Retinal pigment epithelial cell (primary cell): ENCODE measurements at regions not wholly inside any gene's neighbourhood (a gene's known extent, or its start where the extent isn't known, plus 50 kb on each side); places are given as distances from the start of the nearest gene placed in this dataset.

Experiments
- DNase-seq: peaks from one replicate; pipeline ENCODE4 v3.0.0-alpha.2; 2010; ENCODE audit warnings: low read depth
- H3K4me3 ChIP-seq: 2 replicates; pipeline ENCODE4 v1.5.1; 2011; ENCODE audit warnings: mild to moderate bottlenecking, low read length, control low read depth, moderate library complexity
- CTCF ChIP-seq: conservative IDR thresholded peaks from 2 replicates; pipeline ENCODE4 v1.5.1; 2011; ENCODE audit warnings: low read depth, low read length, control low read depth, inconsistent platforms

GRCh38 chr12:67390273-67390672 lies 121.1 kb downstream of the CAND1 start:
- no peak for DNase-seq
- H3K4me3 ChIP-seq, result no peak overlapping the region
- no peak for TF ChIP-seq CTCF

GRCh38 chr12:67391034-67391433 lies 121.9 kb downstream of the CAND1 start:
- peak; percentile 11 for DNase-seq
- H3K4me3 ChIP-seq, result no peak overlapping the region
- no peak for TF ChIP-seq CTCF

- H3K4me3 ChIP-seq, result no peak overlapping the region
- TF ChIP-seq CTCF, result no peak
- no peak for DNase-seq
Measured at GRCh38 chr12:67391656-67392055, 122.5 kb downstream of the CAND1 start.

GRCh38 chr12:67394550-67394949 lies 125.4 kb downstream of the CAND1 start:
- H3K4me3 ChIP-seq, result no peak overlapping the region
- TF ChIP-seq CTCF, result peak; percentile 4
- DNase-seq, result no peak

- H3K4me3 ChIP-seq, result no peak overlapping the region
- DNase-seq, result no peak
- no peak for TF ChIP-seq CTCF
Measured at GRCh38 chr12:67400742-67401141, 131.6 kb downstream of the CAND1 start.

- no peak for DNase-seq
- no peak for TF ChIP-seq CTCF
- H3K4me3 ChIP-seq, result no peak overlapping the region
Measured at GRCh38 chr12:67410246-67410645, 141.1 kb downstream of the CAND1 start.

- no peak overlapping the region for H3K4me3 ChIP-seq
- DNase-seq, result no peak
- no peak for TF ChIP-seq CTCF
Measured at GRCh38 chr12:67410667-67411067, 141.5 kb downstream of the CAND1 start.
